Thyroid gland (tissue), 4 donors: ENCODE measurements at regions not wholly inside any gene's neighbourhood (a gene's known extent, or its start where the extent isn't known, plus 50 kb on each side); places are given as distances from the start of the nearest gene placed in this dataset.

Experiments used
- CTCF ChIP-seq, 6 experiments: fragments of 200-600 bp in 3 of 6; fragments of 450-650 bp in 3 of 6; sonication (generic) in 3 of 6; IDR thresholded peaks; one replicate each; pipeline ENCODE4 v1.5.1; 2016 to 2019; ENCODE audit warnings: antibody characterized with exemption in 6 of 6, mild to moderate bottlenecking in 2 of 6, inconsistent platforms in 1 of 6, moderate library complexity in 1 of 6
- POLR2A ChIP-seq, 2 donors: fragments of 450-650 bp; IDR thresholded peaks; one replicate each; pipeline ENCODE4 v1.6.1; 2017; ENCODE audit warnings: antibody characterized with exemption in 2 of 2, mild to moderate bottlenecking in 2 of 2, moderate library complexity in 1 of 2

GRCh38 chr13:87426742-87427141 lies 244.4 kb upstream of the SLITRK5 start:
- TF ChIP-seq CTCF (IDR thresholded peaks at IDR 0.05) (no peak), POLR2A (IDR thresholded peaks at IDR 0.05) (no peak)
